Psoas muscle (tissue), 7 donors: ENCODE measurements at regions not wholly inside any gene's neighbourhood (a gene's known extent, or its start where the extent isn't known, plus 50 kb on each side); places are given as distances from the start of the nearest gene placed in this dataset.
A peak's percentile ranks its signal among the peaks of the same experiment; 100 is the strongest.

Experiments used
- ATAC-seq, 4 donors: fragments of 200-7000 bp; cut with Tn5 transposase; one replicate each; pipeline ENCODE4 v1.9.1; 2020; ENCODE audit warnings: moderate library complexity in 3 of 4, mild to moderate bottlenecking in 2 of 4
- DNase-seq, 2 donors: peaks; one replicate each; pipeline ENCODE4 v3.0.0-alpha.2; 2020
- H3K27ac ChIP-seq: fragments of 200-600 bp; one replicate; pipeline ENCODE4 v1.8.0; 2022
- H3K27me3 ChIP-seq, 3 donors: fragments of 200-600 bp in 1 of 3; one replicate each; pipeline versions ENCODE4 v1.6.1 to v1.8.0; 2013 to 2022; ENCODE audit warnings: low read length in 2 of 3, mild to moderate bottlenecking in 2 of 3, moderate library complexity in 1 of 3; ENCODE audit not compliant: insufficient read depth in 3 of 3
- H3K36me3 ChIP-seq, 2 donors: fragments of 200-600 bp in 1 of 2; one replicate each; pipeline versions ENCODE4 v1.6.1 to v1.8.0; 2013 to 2022; ENCODE audit warnings: low read depth in 1 of 2, mild to moderate bottlenecking in 1 of 2, moderate library complexity in 1 of 2; ENCODE audit not compliant: insufficient read depth in 1 of 2
- H3K4me1 ChIP-seq: fragments of 200-600 bp; one replicate; pipeline ENCODE4 v1.8.0; 2022
- H3K4me3 ChIP-seq: fragments of 200-600 bp; one replicate; pipeline ENCODE4 v1.8.0; 2022; ENCODE audit warnings: mild to moderate bottlenecking
- H3K9me3 ChIP-seq: fragments of 200-600 bp; one replicate; pipeline ENCODE4 v1.8.0; 2022
- CTCF ChIP-seq: fragments of 200-600 bp; IDR thresholded peaks from one replicate; pipeline ENCODE4 v1.8.0; 2022; ENCODE audit warnings: antibody characterized with exemption
- WGBS, 3 donors: extraction: QIAGEN DNeasy Blood & Tissue Kit; methylation state at CpG; one replicate each; pipeline versions ENCODE4 v1.1.6 to v1.1.7; 2013; 5-methylcytosine and 5-hydroxymethylcytosine counted together
- intact Hi-C, 2 donors: fragments of 100-400 bp; cut with DNase I; formaldehyde crosslinking; loops; one replicate each; pipeline versions ENCODE4 v1.11.0 to v1.14.2; 2022
- donor health status: healthy with polysubstance abuse.
- donor health status: DM: no; HTN: no; CAD: no; lungs with moderate emphysema.
- donor health status: Bipolar disorder and iron deficiency.
- donor health status: healthy.
- donor health status: DM: yes; HTN: yes; CAD: no.
- donor health status: DM: no; HTN: no; CAD: no.
- donor health status: DM: yes; HTN: yes; CAD: no.

- H3K27ac ChIP-seq = no peak overlapping the region
- DNase-seq (no peak), ATAC-seq (peak in 1 of 4 donors; percentile 45)
- intact Hi-C loops = loop anchor here in 1 of 2 donors (10.0 kb wide), 1 partner anchor 286 kb away; the partner anchor contains the start of gene TRIB2
- H3K4me1 ChIP-seq = no peaks in the 10 kb centered on the region
- no peaks in the 10 kb centered on the region for H3K36me3 ChIP-seq
- H3K9me3 ChIP-seq = no peaks in the 10 kb centered on the region
- no peak for TF ChIP-seq CTCF
- WGBS, 3 donors = 14 to 21% (median 14%) methylated on average over 12 of the region's 12 CpGs
- no peaks in the 10 kb centered on the region for H3K27me3 ChIP-seq
- H3K4me3 ChIP-seq = no peak overlapping the region
Observed at GRCh38 chr2:13000664-13001363, 284.1 kb downstream of the TRIB2 start.

GRCh38 chr2:13001408-13001807, 284.7 kb downstream of the TRIB2 start:
- 11 to 14% (median 12%) methylated on average over 2 of the region's 2 CpGs for WGBS, 3 donors
- H3K27ac ChIP-seq = no peak overlapping the region
- no peaks in the 10 kb centered on the region for H3K4me1 ChIP-seq
- TF ChIP-seq CTCF = no peak
- no peaks in the 10 kb centered on the region for H3K36me3 ChIP-seq
- no peaks in the 10 kb centered on the region for H3K9me3 ChIP-seq
- DNase-seq (no peak), ATAC-seq (peak in 1 of 4 donors; percentile 62)
- no peak overlapping the region for H3K4me3 ChIP-seq
- no peaks in the 10 kb centered on the region for H3K27me3 ChIP-seq
- intact Hi-C loops = loop anchor here in 1 of 2 donors (10.0 kb wide), 1 partner anchor 287 kb away; the partner anchor contains the start of gene TRIB2

DNA sequence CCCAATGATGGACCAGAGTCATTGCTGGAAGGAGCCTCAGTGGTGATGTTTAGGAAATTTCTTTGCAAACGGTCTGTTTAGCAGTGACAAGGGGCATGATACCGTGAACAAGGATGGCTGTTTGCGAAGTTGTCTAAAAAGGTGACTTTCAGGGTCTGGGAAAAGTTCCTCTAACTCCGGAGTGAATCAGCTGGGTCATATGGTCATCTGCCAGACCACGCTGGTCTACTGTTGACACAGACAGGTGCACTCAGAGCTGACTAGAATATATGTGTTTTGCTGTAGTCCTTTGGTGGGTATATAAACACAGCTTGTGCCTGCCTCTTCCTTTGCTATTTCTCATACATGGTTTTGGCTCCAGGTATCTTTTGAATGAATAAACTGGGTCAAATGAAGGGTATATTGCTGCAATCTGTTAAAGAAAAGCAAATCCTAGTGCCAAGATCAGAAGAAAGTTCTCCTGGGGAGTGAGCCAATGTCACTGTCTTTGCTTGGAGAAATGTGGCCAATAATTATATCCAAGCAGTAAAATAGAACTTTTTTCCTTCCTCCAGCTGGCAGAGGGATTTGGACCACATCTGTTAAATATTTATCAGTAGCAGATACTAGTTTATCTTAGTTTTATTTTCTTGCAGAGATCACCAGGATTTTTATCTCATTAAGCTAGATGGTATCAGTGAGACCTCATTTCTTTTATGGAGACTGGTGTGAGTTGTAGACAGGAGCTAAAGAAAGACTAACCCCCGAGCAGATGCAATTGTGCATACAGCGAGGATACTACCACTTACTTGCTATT, 286.0 kb downstream of the TRIB2 start:
- no peak for TF ChIP-seq CTCF
- ATAC-seq (no peak), DNase-seq (no peak)
- no peaks in the 10 kb centered on the region for H3K36me3 ChIP-seq
- WGBS, 3 donors = 31 to 49% (median 33%) methylated on average over 7 of the region's 7 CpGs
- H3K4me1 ChIP-seq = no peaks in the 10 kb centered on the region
- H3K27ac ChIP-seq = no peak overlapping the region
- no peaks in the 10 kb centered on the region for H3K27me3 ChIP-seq
- intact Hi-C loops = loop anchor here in 1 of 2 donors (10.0 kb wide), 1 partner anchor 288 kb away; the partner anchor contains the start of gene TRIB2
- no peaks in the 10 kb centered on the region for H3K9me3 ChIP-seq
- no peak overlapping the region for H3K4me3 ChIP-seq

DNA sequence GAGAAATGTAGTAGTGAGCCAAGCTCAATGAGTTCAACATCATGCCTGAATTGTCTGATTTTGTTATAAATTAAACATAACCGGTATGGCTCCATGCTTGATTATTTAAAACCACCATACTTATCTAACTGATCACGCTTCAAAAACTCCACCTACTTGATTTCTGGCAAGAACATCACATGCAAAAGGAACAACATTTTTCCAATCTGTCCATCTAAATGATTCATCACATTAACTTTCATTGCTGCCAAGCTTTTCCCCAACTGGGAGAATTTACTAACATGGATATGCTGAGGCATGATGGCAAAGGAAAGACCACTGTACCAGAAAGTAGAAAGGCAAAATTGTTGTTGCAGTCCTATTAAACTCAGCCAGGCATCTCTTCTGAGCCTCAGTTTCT, 286.8 kb downstream of the TRIB2 start:
- H3K27ac ChIP-seq = no peak overlapping the region
- ATAC-seq (no peak), DNase-seq (no peak)
- H3K4me1 ChIP-seq = no peaks in the 10 kb centered on the region
- no peak for TF ChIP-seq CTCF
- no peaks in the 10 kb centered on the region for H3K36me3 ChIP-seq
- WGBS, 3 donors = 45 to 66% (median 52%) methylated on average over 2 of the region's 2 CpGs
- no peaks in the 10 kb centered on the region for H3K9me3 ChIP-seq
- no peaks in the 10 kb centered on the region for H3K27me3 ChIP-seq
- no peak overlapping the region for H3K4me3 ChIP-seq
- intact Hi-C loops = loop anchor here in 1 of 2 donors (10.0 kb wide), 1 partner anchor 289 kb away; the partner anchor contains the start of gene TRIB2
